Breast epithelium (tissue), 3 donors: ENCODE measurements at regions not wholly inside any gene's neighbourhood (a gene's known extent, or its start where the extent isn't known, plus 50 kb on each side); places are given as distances from the start of the nearest gene placed in this dataset.

Source experiments
- CTCF ChIP-seq, 3 donors: fragments of 450-650 bp; IDR thresholded peaks; one replicate each; pipeline ENCODE4 v1.5.1; 2016 to 2017; ENCODE audit warnings: antibody characterized with exemption in 3 of 3, mild to moderate bottlenecking in 3 of 3, moderate library complexity in 3 of 3
- POLR2A ChIP-seq: fragments of 450-650 bp; IDR thresholded peaks from one replicate; pipeline ENCODE4 v1.6.1; 2016; ENCODE audit warnings: antibody characterized with exemption, mild to moderate bottlenecking, moderate library complexity

GRCh38 chr1:216953495-216953894 is 230.3 kb upstream of the ESRRG start:
- TF ChIP-seq CTCF (IDR thresholded peaks at IDR 0.05) (no peak), POLR2A (no peak)
